Kidney (tissue), 13 donors: ENCODE measurements at regions not wholly inside any gene's neighbourhood (a gene's known extent, or its start where the extent isn't known, plus 50 kb on each side); places are given as distances from the start of the nearest gene placed in this dataset.

Experiments
- DNase-seq, 5 donors: peaks; one replicate each; pipeline ENCODE4 v3.0.0-alpha.2; 2013 to 2020
- FAIRE-seq: peaks from 2 replicates; lab custom pipeline; 2012; peaks lifted over from hg19 to GRCh38; lab: Jason Lieb, UNC
- H3K27ac ChIP-seq, 2 donors: one replicate each; pipeline ENCODE4 v1.7.0; 2013; ENCODE audit warnings: low read depth in 2 of 2, low read length in 2 of 2, inconsistent platforms in 1 of 2
- H3K27me3 ChIP-seq: one replicate; pipeline ENCODE4 v1.7.1; 2013; ENCODE audit warnings: low read length, inconsistent platforms; ENCODE audit not compliant: control insufficient read depth, insufficient read depth
- H3K36me3 ChIP-seq, 3 donors: one replicate each; pipeline versions ENCODE4 v1.7.0 to v1.7.1; 2013; ENCODE audit warnings: low read length in 3 of 3, control low read depth in 1 of 3, inconsistent platforms in 1 of 3; ENCODE audit not compliant: insufficient read depth in 3 of 3, control insufficient read depth in 2 of 3
- H3K4me1 ChIP-seq, 3 donors: one replicate each; pipeline versions ENCODE4 v1.7.0 to v1.7.1; 2013; ENCODE audit warnings: low read length in 3 of 3, inconsistent platforms in 1 of 3, low read depth in 1 of 3; ENCODE audit not compliant: control insufficient read depth in 2 of 3, insufficient read depth in 2 of 3
- H3K4me3 ChIP-seq, 3 donors: one replicate each; pipeline versions ENCODE4 v1.7.0 to v1.8.1; 2013; ENCODE audit warnings: low read length in 3 of 3, control low read depth in 1 of 3, inconsistent platforms in 1 of 3
- H3K9ac ChIP-seq, 3 donors: one replicate each; pipeline versions ENCODE4 v1.7.0 to v1.7.1; 2013; ENCODE audit warnings: low read length in 3 of 3, control low read depth in 1 of 3, inconsistent platforms in 1 of 3
- H3K9me3 ChIP-seq, 3 donors: one replicate each; pipeline versions ENCODE4 v1.7.0 to v1.7.1; 2013; ENCODE audit warnings: low read length in 3 of 3, control low read depth in 1 of 3, inconsistent platforms in 1 of 3; ENCODE audit not compliant: control insufficient read depth in 2 of 3, insufficient read depth in 1 of 3
- CTCF ChIP-seq: IDR thresholded peaks from 3 replicates; pipeline ENCODE4 v1.5.1; 2012; ENCODE audit warnings: mild to moderate bottlenecking, moderate library complexity, borderline replicate concordance; ENCODE audit not compliant: insufficient read depth; ENCODE audit errors: extremely low read depth
- intact Hi-C: fragments of 100-400 bp; cut with DNase I; formaldehyde crosslinking; loops from one replicate; pipeline ENCODE4 v1.11.1; 2022
- donor health status: control.
- donor health status: control.
- donor health status: control.
- donor health status: control.
- donor health status: control.
- donor health status: DM: yes; HTN: yes; CAD: no.
- donor health status: Normal renal cell carcinoma (clear cell type).

GRCh38 chr13:71028884-71029283, 838.1 kb downstream of the DACH1 start:
- FAIRE-seq, result no peak
- no peaks in the 10 kb centered on the region for H3K36me3 ChIP-seq
- no peak overlapping the region for H3K4me3 ChIP-seq
- DNase-seq, result no peak
- H3K27me3 ChIP-seq, result no peaks in the 10 kb centered on the region
- peaks cover 0 to 15% (median 0%) of the 10 kb centered on the region in 3 donors for H3K9me3 ChIP-seq
- no peak for TF ChIP-seq CTCF
- no peak overlapping the region for H3K9ac ChIP-seq
- no peak overlapping the region for H3K27ac ChIP-seq
- intact Hi-C loops, result no loop called here
- no peaks in the 10 kb centered on the region for H3K4me1 ChIP-seq

GRCh38 chr13:71021825-71022422, 845.1 kb downstream of the DACH1 start:
- Histone ChIP-seq H3K4me3 (no peak overlapping the region), H3K36me3 (no peaks in the 10 kb centered on the region), H3K27me3 (no peaks in the 10 kb centered on the region), H3K9ac (no peak overlapping the region), H3K27ac (no peak overlapping the region), H3K9me3 (peaks cover 0 to 6% (median 0%) of the 10 kb centered on the region in 3 donors), H3K4me1 (no peaks in the 10 kb centered on the region)
- intact Hi-C loops, result no loop called here
- peak in 4 of 5 donors; percentile 46 to 79 (median 68) for DNase-seq
- TF ChIP-seq CTCF, result no peak
- no peak for FAIRE-seq

GRCh38 chr13:71018995-71019394, 848.0 kb downstream of the DACH1 start:
- no peak overlapping the region for H3K4me3 ChIP-seq

More at GRCh38 chr13:71018995-71019394, 848.0 kb downstream of the DACH1 start:
- H3K9ac ChIP-seq, result no peak overlapping the region
- no peak for TF ChIP-seq CTCF
- H3K36me3 ChIP-seq, result no peaks in the 10 kb centered on the region
- no peak overlapping the region for H3K27ac ChIP-seq
- no peaks in the 10 kb centered on the region for H3K27me3 ChIP-seq
- intact Hi-C loops, result no loop called here
- H3K4me1 ChIP-seq, result no peaks in the 10 kb centered on the region
- no peaks in the 10 kb centered on the region for H3K9me3 ChIP-seq
- no peak for FAIRE-seq
- DNase-seq, result no peak
